DOHH2 (cell line): ENCODE measurements at regions not wholly inside any gene's neighbourhood (a gene's known extent, or its start where the extent isn't known, plus 50 kb on each side); places are given as distances from the start of the nearest gene placed in this dataset.

Experiments used
- EZH2phosphoT487 ChIP-seq: fragments of 200-600 bp; sonication (generic); IDR thresholded peaks from 2 replicates; pipeline ENCODE4 v1.6.1; 2017; ENCODE audit warnings: borderline replicate concordance, mild to moderate bottlenecking, antibody characterized with exemption, low read length, moderate library complexity, mixed read lengths
- TF ChIP-seq, protein P1 (sequence below): fragments of 200-600 bp; sonication (generic); IDR thresholded peaks from one replicate; pipeline ENCODE4 v1.5.1; 2014; ENCODE audit warnings: antibody characterized with exemption, mild to moderate bottlenecking, low read depth, low read length; ENCODE audit not compliant: poor library complexity, severe bottlenecking

DNA sequence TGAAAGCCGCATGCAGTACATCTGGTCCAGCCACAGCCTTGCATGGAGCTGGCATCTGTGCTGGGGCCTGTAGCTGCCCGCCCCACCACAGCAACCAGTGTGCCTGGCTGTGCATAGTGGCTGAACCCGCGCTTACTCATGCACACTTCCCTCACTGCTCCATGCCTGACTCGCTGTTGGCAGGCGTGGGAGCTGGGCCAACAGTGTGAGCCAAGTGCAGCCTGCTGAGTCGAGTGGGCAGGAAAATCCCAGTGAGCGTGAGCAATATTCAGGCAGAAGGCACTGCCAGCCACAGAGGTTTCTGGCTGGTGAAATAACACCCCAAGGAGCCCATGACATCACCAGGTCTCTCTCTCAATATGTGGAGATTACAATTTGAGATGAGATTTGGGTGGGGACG lies 1674.1 kb upstream of the TMEFF2 start:
- TF ChIP-seq, protein P1, sequence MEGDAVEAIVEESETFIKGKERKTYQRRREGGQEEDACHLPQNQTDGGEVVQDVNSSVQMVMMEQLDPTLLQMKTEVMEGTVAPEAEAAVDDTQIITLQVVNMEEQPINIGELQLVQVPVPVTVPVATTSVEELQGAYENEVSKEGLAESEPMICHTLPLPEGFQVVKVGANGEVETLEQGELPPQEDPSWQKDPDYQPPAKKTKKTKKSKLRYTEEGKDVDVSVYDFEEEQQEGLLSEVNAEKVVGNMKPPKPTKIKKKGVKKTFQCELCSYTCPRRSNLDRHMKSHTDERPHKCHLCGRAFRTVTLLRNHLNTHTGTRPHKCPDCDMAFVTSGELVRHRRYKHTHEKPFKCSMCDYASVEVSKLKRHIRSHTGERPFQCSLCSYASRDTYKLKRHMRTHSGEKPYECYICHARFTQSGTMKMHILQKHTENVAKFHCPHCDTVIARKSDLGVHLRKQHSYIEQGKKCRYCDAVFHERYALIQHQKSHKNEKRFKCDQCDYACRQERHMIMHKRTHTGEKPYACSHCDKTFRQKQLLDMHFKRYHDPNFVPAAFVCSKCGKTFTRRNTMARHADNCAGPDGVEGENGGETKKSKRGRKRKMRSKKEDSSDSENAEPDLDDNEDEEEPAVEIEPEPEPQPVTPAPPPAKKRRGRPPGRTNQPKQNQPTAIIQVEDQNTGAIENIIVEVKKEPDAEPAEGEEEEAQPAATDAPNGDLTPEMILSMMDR = no peak
- TF ChIP-seq EZH2phosphoT487 = no peak
